LNCaP clone FGC (cell line): ENCODE measurements at regions not wholly inside any gene's neighbourhood (a gene's known extent, or its start where the extent isn't known, plus 50 kb on each side); places are given as distances from the start of the nearest gene placed in this dataset.

Experiments
- DNase-seq: peaks from one replicate; pipeline ENCODE4 v3.0.0-alpha.2; 2011; ENCODE audit warnings: low read depth
- H3K4me3 ChIP-seq: 2 replicates; pipeline ENCODE4 v1.5.1; 2011; ENCODE audit warnings: mild to moderate bottlenecking, low read depth, low read length, control low read depth
- CTCF ChIP-seq: IDR thresholded peaks from 2 replicates; pipeline ENCODE4 v1.5.1; 2012; ENCODE audit warnings: mild to moderate bottlenecking; ENCODE audit not compliant: control insufficient read depth, insufficient read depth; ENCODE audit errors: extremely low read depth

GRCh38 chr2:239751679-239752355 lies 273.3 kb downstream of the NDUFA10 start:
- no peak overlapping the region for H3K4me3 ChIP-seq
- no peak for DNase-seq
- TF ChIP-seq CTCF, result no peak

GRCh38 chr2:239750929-239751678 lies 274.0 kb downstream of the NDUFA10 start:
- DNase-seq, result no peak
- no peak for TF ChIP-seq CTCF
- H3K4me3 ChIP-seq, result no peak overlapping the region

- H3K4me3 ChIP-seq, result no peak overlapping the region
- DNase-seq, result no peak
- TF ChIP-seq CTCF, result no peak
Measured at GRCh38 chr2:239750045-239750835, 274.9 kb downstream of the NDUFA10 start.

- TF ChIP-seq CTCF, result no peak
- DNase-seq, result no peak
- no peak overlapping the region for H3K4me3 ChIP-seq
Measured at GRCh38 chr2:239749272-239749873, 275.8 kb downstream of the NDUFA10 start.

- TF ChIP-seq CTCF, result no peak
- DNase-seq, result no peak
- no peak overlapping the region for H3K4me3 ChIP-seq
Measured at GRCh38 chr2:239748811-239749210, 276.3 kb downstream of the NDUFA10 start.

- no peak for DNase-seq
- H3K4me3 ChIP-seq, result no peak overlapping the region
- no peak for TF ChIP-seq CTCF
Measured at GRCh38 chr2:239747771-239748170, 277.4 kb downstream of the NDUFA10 start.
